ENCODE measurements at regions not wholly inside any gene's neighbourhood (a gene's known extent, or its start where the extent isn't known, plus 50 kb on each side); places are given as distances from the start of the nearest gene placed in this dataset.

- no peak for TF ChIP-seq CTCF (IDR thresholded peaks at IDR 0.05; ENCODE audit: extremely low read depth in 1 of 2, insufficient read depth in 1 of 2, low read depth in 1 of 2, low read length in 2 of 2)
- TF ChIP-seq POLR2AphosphoS5 (IDR thresholded peaks at IDR 0.05; ENCODE audit: insufficient read depth, low read depth, low read length) = no peak
Measured at GRCh38 chr5:168086746-168087145, 204.7 kb upstream of the WWC1 start.

Data from endothelial cell of umbilical vein (primary cell).